Panc1 (cell line): ENCODE measurements at regions not wholly inside any gene's neighbourhood (a gene's known extent, or its start where the extent isn't known, plus 50 kb on each side); places are given as distances from the start of the nearest gene placed in this dataset.

ENCODE experiments used
- ATAC-seq: fragments of 200-7000 bp; cut with Tn5 transposase; 2 replicates; pipeline ENCODE4 v1.9.1; 2020; ENCODE audit warnings: mild to moderate bottlenecking, moderate library complexity
- BruUV-seq: library from RNA; stranded (reverse); fragments of 400-500 nt; replicated peaks from 2 replicates; lab custom pipeline; 2021; lab: Mats Ljungman, UMichigan
- CTCF ChIA-PET: fragments of 300-600 bp; sonication (Branson Sonifier 250); formaldehyde crosslinking; loops from one replicate; lab custom pipeline; 2022; ENCODE audit warnings: antibody characterized with exemption; lab: Charles Lee
- POLR2A ChIA-PET: fragments of 300-600 bp; sonication (Branson Sonifier 250); formaldehyde crosslinking; loops from one replicate; lab custom pipeline; 2022; ENCODE audit warnings: antibody characterized with exemption; lab: Charles Lee
- DNase-seq: peaks from one replicate; pipeline ENCODE4 v3.0.0-alpha.2; 2010; ENCODE audit warnings: low read depth, low spot score
- H3K27ac ChIP-seq: 2 replicates; pipeline ENCODE4 v1.5.1; 2011; ENCODE audit warnings: mild to moderate bottlenecking, low read length, inconsistent platforms
- H3K27me3 ChIP-seq: fragments of 200-500 bp; sonication (Bioruptor generic); 2 replicates; pipeline ENCODE4 v1.6.0; 2014; ENCODE audit warnings: low read length, inconsistent platforms; ENCODE audit not compliant: control insufficient read depth, insufficient read depth
- H3K36me3 ChIP-seq: fragments of 200-500 bp; sonication (Bioruptor generic); 2 replicates; pipeline ENCODE4 v1.5.1; 2014; ENCODE audit warnings: inconsistent platforms, mild to moderate bottlenecking, low read length, moderate library complexity; ENCODE audit not compliant: control insufficient read depth, insufficient read depth
- H3K4me1 ChIP-seq: 2 replicates; pipeline ENCODE4 v1.5.1; 2011; ENCODE audit warnings: inconsistent platforms, mild to moderate bottlenecking, low read length, moderate library complexity; ENCODE audit not compliant: control insufficient read depth, insufficient read depth
- H3K4me3 ChIP-seq, 2 experiments: 2 replicates each; pipeline ENCODE4 v1.5.1; 2011 to 2012; ENCODE audit warnings: low read depth in 2 of 2, low read length in 2 of 2, mild to moderate bottlenecking in 2 of 2, inconsistent platforms in 1 of 2, moderate library complexity in 1 of 2
- H3K9me3 ChIP-seq: fragments of 200-500 bp; sonication (Bioruptor generic); 2 replicates; pipeline ENCODE4 v1.5.1; 2014; ENCODE audit warnings: low read depth, mild to moderate bottlenecking, inconsistent platforms, low read length, moderate library complexity; ENCODE audit not compliant: control insufficient read depth, insufficient read depth
- CTCF ChIP-seq: fragments of 450-650 bp; IDR thresholded peaks from 2 replicates; pipeline ENCODE4 v1.5.1; 2017; ENCODE audit warnings: mild to moderate bottlenecking
- POLR2AphosphoS5 ChIP-seq: IDR thresholded peaks from 2 replicates; pipeline ENCODE4 v1.6.1; 2012; ENCODE audit warnings: mild to moderate bottlenecking, low read depth, low read length, moderate library complexity
- REST ChIP-seq, 2 experiments: IDR thresholded peaks; 2 replicates each; pipeline ENCODE4 v1.6.1; 2011 to 2012; ENCODE audit warnings: low read depth in 2 of 2, control low read depth in 1 of 2, low read length in 1 of 2, mild to moderate bottlenecking in 1 of 2, moderate library complexity in 1 of 2; ENCODE audit not compliant: insufficient read depth in 1 of 2
- SIN3A ChIP-seq: IDR thresholded peaks from 2 replicates; pipeline ENCODE4 v1.6.1; 2012; ENCODE audit warnings: low read depth, mild to moderate bottlenecking, low read length, moderate library complexity, borderline replicate concordance; ENCODE audit not compliant: insufficient read depth
- TCF7L2 ChIP-seq: IDR thresholded peaks from 2 replicates; pipeline ENCODE4 v1.6.1; 2011; ENCODE audit warnings: mild to moderate bottlenecking, low read depth, low read length, inconsistent platforms
- in situ Hi-C: cut with HindIII; loops from 2 replicates; pipeline ENCODE4 v1.10.0; 2016; ENCODE audit warnings: low sequenced_read_pairs, low pct_unique_long_range_greater_than_20kb
- intact Hi-C: fragments of 100-400 bp; cut with micrococcal nuclease; formaldehyde crosslinking; loops from one replicate; pipeline ENCODE4 v1.10.0; 2022; ENCODE audit not compliant: unreplicated experiment

- POLR2A ChIA-PET: no interaction called here
- ATAC-seq (no peak), DNase-seq (no peak)
- Histone ChIP-seq H3K27me3 (no peaks in the 10 kb centered on the region), H3K27ac (no peak overlapping the region), H3K4me3 (no peak overlapping the region), H3K4me1 (no peaks in the 10 kb centered on the region), H3K9me3 (no peaks in the 10 kb centered on the region), H3K36me3 (no peaks in the 10 kb centered on the region)
- CTCF ChIA-PET: no interaction called here
- in situ Hi-C loops (no loop called here), intact Hi-C loops (no loop called here)
- no TSS peak for BruUV-seq
- TF ChIP-seq TCF7L2 (no peak), POLR2AphosphoS5 (no peak), SIN3A (no peak), REST (IDR thresholded peaks at IDR 0.05; ENCODE audit: insufficient read depth in 1 of 2, low read depth in 2 of 2, low read length in 1 of 2) (no peak), CTCF (no peak)
These were observed 378.1 kb upstream of the ATP5MC3 start for GRCh38 chr2:175559613-175560012.

GRCh38 chr2:175557810-175558377 is 376.4 kb upstream of the ATP5MC3 start:
- no peak for TF ChIP-seq SIN3A
- TF ChIP-seq TCF7L2: no peak
- TF ChIP-seq REST (IDR thresholded peaks at IDR 0.05; ENCODE audit: insufficient read depth in 1 of 2, low read depth in 2 of 2, low read length in 1 of 2): no peak
- TF ChIP-seq POLR2AphosphoS5: no peak
- TF ChIP-seq CTCF: no peak
- no peaks in the 10 kb centered on the region for H3K27me3 ChIP-seq
- H3K4me3 ChIP-seq: no peak overlapping the region
- ChIA-PET CTCF (no interaction called here), POLR2A (no interaction called here)
- in situ Hi-C loops (no loop called here), intact Hi-C loops (no loop called here)
- ATAC-seq (no peak), DNase-seq (no peak)
- H3K4me1 ChIP-seq: no peaks in the 10 kb centered on the region
- BruUV-seq: no TSS peak
- H3K27ac ChIP-seq: no peak overlapping the region
- no peaks in the 10 kb centered on the region for H3K36me3 ChIP-seq
- no peaks in the 10 kb centered on the region for H3K9me3 ChIP-seq
